CD4-positive, alpha-beta T cell treated with Interleukin-12 subunit alpha and Interleukin-12 subunit beta, for 1 hour (primary cell): ENCODE measurements at regions not wholly inside any gene's neighbourhood (a gene's known extent, or its start where the extent isn't known, plus 50 kb on each side); places are given as distances from the start of the nearest gene placed in this dataset.

Source experiments
- DNase-seq: peaks from one replicate; pipeline ENCODE4 v3.0.0-alpha.2; 2020

- DNase-seq, result no peak
Observed at GRCh38 chr1:57983441-57983840, 559.6 kb upstream of the DAB1 start.

GRCh38 chr1:57982852-57983251 is 559.0 kb upstream of the DAB1 start:
- no peak for DNase-seq

GRCh38 chr1:57976216-57976615 is 552.4 kb upstream of the DAB1 start:
- DNase-seq, result no peak

DNA sequence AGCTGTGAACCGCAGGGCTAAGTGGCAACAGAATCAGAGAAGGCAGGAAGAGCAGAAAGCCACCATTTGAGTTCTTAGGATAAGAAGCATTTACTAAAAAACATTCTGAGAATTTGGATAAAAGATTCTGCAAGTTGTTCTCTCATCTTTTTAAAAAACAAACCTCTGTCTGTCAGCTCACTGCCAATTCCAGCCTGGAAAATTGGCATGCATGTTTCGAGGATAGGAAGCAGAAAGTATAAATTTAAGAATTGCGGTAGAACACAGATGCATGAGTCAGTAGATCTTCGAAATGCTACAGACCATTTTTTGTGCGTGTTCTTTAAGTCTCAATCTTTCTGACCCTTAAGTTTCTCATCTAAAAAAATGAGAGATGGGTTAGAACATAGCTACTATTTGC is 544.5 kb upstream of the DAB1 start:
- DNase-seq, result no peak

DNA sequence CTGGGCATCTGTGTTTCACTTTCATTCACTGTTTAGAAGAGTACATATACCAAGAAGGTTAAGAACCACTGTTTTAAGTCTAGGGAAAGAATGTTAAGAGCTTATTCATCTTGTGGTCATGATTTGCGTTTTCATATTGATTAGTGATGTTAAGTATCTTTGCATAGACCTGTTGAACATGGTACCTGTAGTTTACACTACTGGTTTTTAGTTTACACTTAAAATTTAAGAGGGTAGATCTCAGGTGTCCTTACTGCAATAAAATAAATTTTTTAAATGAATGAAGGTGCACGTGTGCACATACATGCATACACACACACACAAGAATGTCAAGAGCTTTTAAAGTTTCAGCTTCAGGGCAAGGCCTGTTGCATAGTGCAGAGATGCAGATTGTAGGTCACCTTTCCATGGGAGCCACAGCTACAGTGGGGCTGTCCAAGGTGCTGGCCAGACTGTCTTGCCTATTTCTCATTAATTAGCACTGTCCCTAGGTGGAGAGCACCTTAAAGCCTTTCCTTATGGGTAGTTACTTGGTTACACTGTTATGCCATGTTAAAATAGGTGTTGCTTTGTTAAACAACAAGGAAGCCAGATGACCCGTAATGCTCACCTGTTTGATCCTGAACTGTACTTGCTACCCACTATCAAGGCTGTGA is 543.0 kb upstream of the DAB1 start:
- no peak for DNase-seq

GRCh38 chr1:57966340-57966739 is 542.5 kb upstream of the DAB1 start:
- no peak for DNase-seq

DNA sequence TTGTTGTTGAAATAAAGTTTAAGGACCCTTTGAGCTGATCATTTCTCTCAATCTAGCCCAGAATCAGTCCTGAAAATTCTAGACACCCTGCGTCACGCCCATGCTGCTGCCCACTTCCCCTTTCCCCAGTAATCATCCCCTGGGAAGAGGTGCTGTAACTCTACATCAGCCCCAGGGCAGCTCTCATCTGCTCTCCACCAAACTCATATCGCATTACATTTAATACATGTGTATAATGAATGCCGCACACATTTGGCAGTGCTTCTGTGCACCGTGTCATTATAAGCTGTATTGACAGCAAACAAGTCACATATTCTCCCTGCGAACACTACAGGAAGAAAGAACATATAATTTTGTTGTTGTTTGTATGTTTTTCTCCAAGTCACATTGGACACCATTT is 539.7 kb upstream of the DAB1 start:
- DNase-seq, result no peak

DNA sequence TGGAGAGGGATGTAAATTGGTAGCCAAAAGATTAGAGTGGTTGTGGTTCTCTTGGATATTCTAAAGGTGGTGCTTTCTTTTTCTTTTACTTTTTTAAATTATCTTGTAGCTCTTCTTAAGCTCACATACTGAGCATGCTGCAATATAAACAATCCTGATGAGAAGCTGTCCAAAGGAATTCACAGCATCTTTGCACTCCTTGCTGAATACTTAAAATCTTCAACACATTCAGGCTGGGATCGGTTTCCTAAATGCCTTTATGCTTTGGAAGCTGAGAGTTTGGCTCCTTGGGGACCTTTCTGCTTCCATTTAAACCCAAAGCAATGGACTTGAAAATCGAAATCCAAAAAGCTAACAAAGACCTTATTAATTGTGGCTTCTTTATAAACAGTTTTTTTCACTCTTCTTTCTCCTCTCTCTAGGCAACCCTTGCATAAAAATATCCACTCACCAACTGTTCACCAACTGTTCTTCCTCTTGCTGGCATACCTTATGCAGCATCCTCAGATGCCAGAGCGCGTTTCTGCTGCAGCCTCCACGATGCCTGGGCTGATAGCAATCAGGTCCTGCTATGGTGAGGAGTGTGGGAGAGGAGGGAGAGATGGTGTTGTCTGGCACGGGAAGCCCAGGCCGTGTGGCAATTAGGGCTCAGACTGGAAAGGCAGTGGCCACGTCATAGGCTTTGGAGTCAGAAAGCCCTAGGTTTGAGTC is 535.8 kb upstream of the DAB1 start:
- no peak for DNase-seq

- no peak for DNase-seq
Observed at GRCh38 chr1:57957576-57957975, 533.7 kb upstream of the DAB1 start.

DNA sequence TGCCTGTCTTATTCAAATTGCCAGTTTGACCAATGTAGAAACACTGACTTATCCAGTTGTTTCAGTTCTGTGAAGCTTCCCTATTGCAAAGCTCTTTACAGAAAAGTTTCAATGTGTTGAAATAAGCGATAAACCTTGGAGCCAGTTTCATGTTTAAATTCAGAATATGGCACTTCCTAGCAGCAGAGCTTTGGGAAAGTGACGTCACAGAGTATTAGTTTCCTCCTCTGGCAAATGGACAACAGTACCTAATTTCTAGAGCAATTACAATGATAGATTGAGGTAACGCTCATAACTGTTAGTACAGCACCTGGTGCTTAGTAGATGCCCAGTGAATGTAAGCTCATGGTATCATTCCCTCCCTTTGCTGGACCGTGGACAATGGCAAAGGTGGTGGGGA is 527.5 kb upstream of the DAB1 start:
- no peak for DNase-seq

DNA sequence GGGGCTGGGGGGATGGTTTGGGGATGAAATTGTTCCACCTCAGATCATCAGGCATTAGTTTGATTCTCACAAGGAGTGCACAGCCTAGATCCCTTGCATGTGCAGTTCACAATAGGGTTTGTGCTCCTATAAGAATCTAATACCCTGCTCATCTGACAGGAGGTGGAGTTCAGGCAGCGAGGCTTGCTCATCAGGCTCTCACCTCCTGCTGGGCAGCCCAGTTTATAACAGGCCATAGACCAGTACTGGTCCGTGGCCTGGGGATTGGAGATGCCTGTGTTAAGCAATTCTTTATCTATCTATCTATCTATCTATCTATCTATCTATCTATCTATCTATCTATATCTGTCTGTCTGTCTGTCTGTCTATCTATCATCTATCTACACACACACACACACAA is 525.3 kb upstream of the DAB1 start:
- DNase-seq, result no peak

GRCh38 chr1:57947471-57947870 is 523.6 kb upstream of the DAB1 start:
- no peak for DNase-seq

GRCh38 chr1:57945045-57945444 is 521.2 kb upstream of the DAB1 start:
- DNase-seq, result no peak

DNA sequence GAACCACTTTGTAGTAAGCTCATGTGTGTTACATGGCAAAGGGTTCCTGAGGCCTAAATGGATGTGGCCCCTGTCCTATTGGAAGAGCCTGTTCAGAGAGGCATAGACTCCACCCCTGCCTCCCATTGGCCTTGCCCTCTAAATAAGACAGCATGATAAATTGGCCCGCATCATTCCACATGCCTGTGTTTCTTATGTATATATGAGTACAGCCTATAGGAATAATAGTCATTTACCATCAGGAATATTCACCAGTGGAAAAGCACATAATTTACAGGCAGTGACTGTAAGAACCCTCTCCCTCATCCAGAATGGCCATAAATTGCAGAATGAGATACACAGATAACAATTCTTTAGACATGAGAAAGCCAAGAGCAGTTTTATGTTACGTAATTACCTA is 519.5 kb upstream of the DAB1 start:
- DNase-seq, result no peak

- DNase-seq, result no peak
Observed at GRCh38 chr1:57934745-57935144, 510.9 kb upstream of the DAB1 start.

- DNase-seq, result no peak
Observed at GRCh38 chr1:57927003-57927402, 503.1 kb upstream of the DAB1 start.

GRCh38 chr1:57926025-57926552 is 502.2 kb upstream of the DAB1 start:
- no peak for DNase-seq

- DNase-seq, result no peak
Observed at GRCh38 chr1:57925226-57925625, 501.4 kb upstream of the DAB1 start.

DNA sequence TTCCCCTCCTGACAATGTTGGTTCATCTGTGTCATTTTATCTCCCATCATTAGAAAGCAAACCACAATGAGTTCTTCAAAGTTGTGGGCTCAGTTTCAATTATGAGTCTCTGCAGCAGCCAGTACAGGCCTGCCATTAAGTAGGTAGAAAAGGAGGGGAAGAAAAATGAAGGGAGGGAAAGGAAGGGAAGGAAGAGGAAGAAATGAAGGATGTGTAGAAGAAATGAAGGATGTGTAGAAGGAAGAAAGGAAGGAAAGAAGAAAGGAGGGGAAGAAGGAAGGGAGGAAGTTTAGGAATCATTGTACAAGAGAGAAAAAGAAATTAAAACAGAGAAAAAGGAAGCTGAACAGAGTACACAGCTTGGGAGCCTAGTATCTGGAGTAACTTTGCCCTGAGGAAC is 498.3 kb upstream of the DAB1 start:
- no peak for DNase-seq

DNA sequence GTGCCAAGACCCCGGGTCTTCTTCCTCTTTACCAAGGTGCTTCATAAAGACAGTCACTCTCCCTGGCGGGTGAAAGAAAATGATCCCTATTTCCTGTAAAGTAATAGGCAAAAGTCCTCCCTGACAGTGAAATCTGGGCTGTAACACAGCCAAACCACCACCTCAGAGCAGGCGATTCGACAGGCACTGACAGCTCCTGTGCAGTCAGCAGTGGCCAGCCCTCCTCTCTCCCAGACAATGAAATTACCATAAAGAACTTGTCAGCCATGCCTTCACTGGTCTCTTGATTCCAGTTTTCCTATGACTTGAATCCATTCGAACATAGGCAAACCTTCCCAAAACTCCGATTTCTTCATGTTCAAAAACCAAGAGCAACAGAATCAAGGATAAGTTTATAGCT is 492.2 kb upstream of the DAB1 start:
- DNase-seq, result no peak

DNA sequence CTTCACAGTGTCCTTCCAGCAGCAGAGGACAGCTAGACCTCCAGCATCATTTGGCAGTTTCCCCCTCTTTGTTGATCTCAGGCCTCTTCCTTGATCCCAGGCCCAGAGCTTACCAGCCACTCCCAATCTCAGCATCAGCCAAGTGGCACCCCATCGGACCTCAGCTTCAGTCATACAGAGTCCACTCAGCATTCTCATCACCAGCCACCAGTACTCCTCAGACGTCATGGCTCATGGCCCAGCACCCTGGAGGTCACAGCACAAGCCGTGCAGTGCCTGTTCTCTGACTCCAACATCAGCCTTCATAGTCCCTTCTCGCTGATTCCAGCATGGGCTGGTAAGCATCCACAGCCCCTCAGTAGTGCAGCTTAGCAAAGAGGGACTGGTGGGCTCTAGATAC is 487.6 kb upstream of the DAB1 start:
- DNase-seq, result no peak

GRCh38 chr1:57910782-57911181 is 486.9 kb upstream of the DAB1 start:
- DNase-seq, result no peak

- DNase-seq, result no peak
Observed at GRCh38 chr1:57910305-57910704, 486.4 kb upstream of the DAB1 start.

DNA sequence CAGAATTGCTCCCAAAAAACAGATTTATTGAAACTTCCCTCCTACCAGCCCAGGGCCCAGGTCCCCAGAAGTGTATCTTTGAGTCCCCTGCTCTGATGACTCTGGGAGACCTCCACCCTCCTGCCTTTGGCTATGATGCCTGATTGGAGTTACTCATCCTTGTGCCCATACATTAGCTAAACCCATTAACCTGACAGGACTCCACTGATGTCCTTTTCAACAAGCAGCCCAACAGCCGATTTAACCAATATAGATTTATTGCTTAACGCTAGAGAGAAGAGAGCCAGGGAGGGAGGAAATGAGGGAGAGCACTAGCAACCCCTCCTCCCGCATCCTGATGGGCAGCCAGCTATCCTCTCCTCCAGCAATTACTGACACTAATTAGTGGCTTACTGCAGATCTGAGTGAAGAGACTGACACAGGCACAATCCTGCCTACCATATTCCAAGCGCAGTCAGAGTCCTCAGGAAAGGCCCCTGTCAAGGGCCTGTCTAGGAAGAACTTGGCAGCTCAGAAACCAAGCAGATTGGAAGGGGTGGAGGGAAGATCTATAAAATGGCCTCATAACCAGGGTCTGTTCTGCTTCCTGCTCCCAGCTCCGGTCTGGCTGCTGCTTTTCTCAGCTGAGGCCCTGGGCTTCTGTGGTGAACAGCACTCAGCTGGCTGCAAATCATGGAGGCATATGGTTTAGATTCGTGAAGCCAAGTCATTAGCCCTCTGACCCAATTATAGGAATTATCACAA is 484.5 kb upstream of the DAB1 start:
- DNase-seq, result no peak
